Suppressor macrophage (primary cell): ENCODE measurements at regions not wholly inside any gene's neighbourhood (a gene's known extent, or its start where the extent isn't known, plus 50 kb on each side); places are given as distances from the start of the nearest gene placed in this dataset.

ENCODE experiments used
- DNase-seq, 4 experiments: peaks; one replicate each; pipeline ENCODE4 v3.0.0-alpha.2; 2020 to 2022

DNA sequence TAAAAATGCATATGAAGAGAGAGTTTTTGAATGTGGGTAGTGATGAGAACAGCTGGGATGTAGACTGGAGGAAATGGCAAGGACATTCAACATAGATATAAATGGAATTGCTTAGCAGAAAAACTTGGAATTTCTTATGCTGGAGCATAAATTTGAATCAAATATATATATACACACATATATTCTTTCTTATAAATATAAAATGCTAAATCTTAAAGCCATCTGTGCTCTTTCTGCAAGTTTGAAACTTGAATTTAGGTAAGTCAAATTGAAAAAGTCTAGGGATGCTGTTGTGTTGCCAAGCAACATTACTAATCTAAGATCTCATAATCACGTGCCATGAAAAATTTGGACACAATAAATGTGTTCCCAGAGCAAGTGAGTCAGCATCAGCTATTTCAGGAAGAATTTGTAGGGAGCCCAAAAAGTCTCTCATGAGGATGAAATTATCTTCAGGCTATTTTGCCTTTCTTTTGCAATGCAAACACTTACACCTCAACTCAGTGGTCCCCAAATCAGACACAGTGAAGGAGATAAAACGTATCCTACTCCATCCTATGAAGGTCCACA is 58.4 kb upstream of the ALDH1A1 start:
- DNase-seq: no peak

DNA sequence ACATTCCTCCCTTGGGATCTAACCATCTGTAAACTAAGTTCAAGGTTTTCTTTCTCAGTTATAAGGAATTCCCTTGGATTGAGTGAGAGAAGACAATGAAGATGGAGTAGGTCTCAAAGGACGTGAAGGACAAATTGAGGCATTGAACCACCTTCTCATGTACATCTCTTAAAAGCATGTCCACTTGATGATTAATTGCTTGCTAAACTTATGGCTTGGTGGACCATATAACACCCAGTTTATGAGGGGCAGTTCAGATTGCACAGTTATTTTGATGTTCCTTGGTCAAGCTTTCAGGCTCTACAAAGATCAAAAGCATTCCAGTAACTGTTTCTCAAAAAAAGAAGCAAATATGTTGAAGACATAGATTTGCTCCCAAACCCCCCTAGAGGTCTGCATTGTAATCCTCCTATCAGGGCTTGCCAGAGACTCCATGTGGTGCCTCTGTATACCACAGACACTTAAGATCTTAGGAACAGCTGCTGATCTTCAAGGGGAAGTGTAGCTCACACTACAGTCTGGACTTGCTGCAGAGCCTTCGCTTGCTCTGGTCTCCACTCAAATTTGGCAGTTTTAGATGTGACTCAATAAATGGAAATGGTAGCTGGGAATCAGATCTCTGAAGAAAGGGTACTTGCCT is 56.9 kb upstream of the ALDH1A1 start:
- DNase-seq: peak in 3 of 4 experiments; percentile 20 to 24 (median 21)

DNA sequence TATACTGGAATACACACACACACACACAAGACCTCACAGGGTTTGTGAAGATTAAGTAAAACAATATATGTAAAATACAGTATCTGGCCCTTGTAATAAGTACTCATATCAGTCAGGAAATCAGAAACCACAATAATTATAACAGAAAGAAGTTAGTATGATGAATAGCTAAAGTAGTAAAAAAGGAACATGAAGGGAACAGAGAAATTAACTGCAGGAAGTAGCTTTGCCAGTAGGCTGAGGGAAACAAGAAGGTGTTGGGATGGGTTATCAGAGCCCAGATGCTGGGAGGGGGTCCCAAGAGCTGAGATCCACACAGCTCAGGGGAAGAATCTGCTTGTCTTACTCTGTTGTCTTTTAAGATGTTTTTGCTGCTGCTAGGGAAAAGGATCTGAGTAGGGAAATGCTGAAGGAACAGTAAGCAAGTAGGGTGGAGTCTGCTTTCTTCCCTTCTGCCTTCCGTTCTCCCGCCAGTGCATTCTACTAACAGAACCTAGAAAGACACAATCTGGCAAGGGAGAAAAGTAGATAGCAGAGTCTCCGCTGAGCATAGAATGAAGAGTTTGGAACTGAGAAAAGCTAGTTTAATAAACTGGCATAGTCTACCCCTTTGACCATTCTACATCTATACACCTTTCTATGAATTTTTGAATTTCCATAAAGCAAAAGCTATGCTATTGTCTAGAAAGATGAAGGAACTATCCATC is 55.3 kb upstream of the ALDH1A1 start:
- no peak for DNase-seq

- no peak for DNase-seq
These were observed 54.1 kb upstream of the ALDH1A1 start for GRCh38 chr9:73006986-73007385.
